CD4-positive, alpha-beta T cell (primary cell): ENCODE measurements at regions not wholly inside any gene's neighbourhood (a gene's known extent, or its start where the extent isn't known, plus 50 kb on each side); places are given as distances from the start of the nearest gene placed in this dataset.

Experiments
- ATAC-seq: fragments of 200-7000 bp; cut with Tn5 transposase; one replicate; pipeline ENCODE4 v1.10.0; 2022; ENCODE audit warnings: mild to moderate bottlenecking; ENCODE audit not compliant: poor library complexity
- CTCF ChIA-PET: fragments of 350-600 bp; sonication (Branson Sonifier 250); formaldehyde crosslinking; loops from one replicate; lab custom pipeline; 2021; ENCODE audit warnings: antibody characterized with exemption, inconsistent platforms; lab: Charles Lee
- POLR2A ChIA-PET: fragments of 350-600 bp; sonication (Branson Sonifier 250); formaldehyde crosslinking; loops from one replicate; lab custom pipeline; 2021; ENCODE audit warnings: antibody characterized with exemption, inconsistent platforms; lab: Charles Lee
- DNase-seq, 14 experiments: peaks; one replicate each; pipeline ENCODE4 v3.0.0-alpha.2; 2013 to 2020; ENCODE audit warnings: mixed read lengths in 2 of 14
- H3K27ac ChIP-seq, 2 donors: one replicate each; pipeline versions ENCODE4 v1.5.1 to v1.7.0; 2013; ENCODE audit warnings: low read length in 2 of 2, low read depth in 1 of 2, mild to moderate bottlenecking in 1 of 2
- H3K27me3 ChIP-seq, 2 experiments: 1 replicate in 1 of 2; 2 replicates in 1 of 2; pipeline versions ENCODE4 v1.6.1 to v1.7.0; 2013; ENCODE audit warnings: low read length in 2 of 2, control low read depth in 1 of 2, mild to moderate bottlenecking in 1 of 2, moderate library complexity in 1 of 2; ENCODE audit not compliant: insufficient read depth in 2 of 2, control insufficient read depth in 1 of 2
- H3K36me3 ChIP-seq: one replicate; pipeline ENCODE4 v1.6.1; 2013; ENCODE audit warnings: low read length, control low read depth; ENCODE audit not compliant: insufficient read depth
- H3K4me1 ChIP-seq: one replicate; pipeline ENCODE4 v1.6.1; 2013; ENCODE audit warnings: low read length, control low read depth; ENCODE audit not compliant: insufficient read depth
- H3K4me3 ChIP-seq: one replicate; pipeline ENCODE4 v1.5.1; 2013; ENCODE audit warnings: mild to moderate bottlenecking, low read length, moderate library complexity
- H3K9me3 ChIP-seq, 2 experiments: 1 replicate in 1 of 2; 2 replicates in 1 of 2; pipeline versions ENCODE4 v1.6.1 to v1.7.0; 2013; ENCODE audit warnings: low read length in 2 of 2, mild to moderate bottlenecking in 2 of 2, control low read depth in 1 of 2, moderate library complexity in 1 of 2; ENCODE audit not compliant: control insufficient read depth in 1 of 2, insufficient read depth in 1 of 2
- H3K27ac Mint-ChIP-seq: one replicate; pipeline ENCODE4 v1.8.0; 2020; ENCODE audit warnings: mixed read lengths
- H3K27me3 Mint-ChIP-seq: one replicate; pipeline ENCODE4 v1.8.0; 2021; ENCODE audit warnings: mixed read lengths
- H3K36me3 Mint-ChIP-seq: one replicate; pipeline ENCODE4 v1.8.0; 2021; ENCODE audit warnings: low read depth, mixed read lengths
- H3K4me1 Mint-ChIP-seq: one replicate; pipeline ENCODE4 v1.8.0; 2021; ENCODE audit warnings: low read depth, mixed read lengths
- H3K4me3 Mint-ChIP-seq: one replicate; pipeline ENCODE4 v1.8.0; 2020; ENCODE audit warnings: mild to moderate bottlenecking, mixed read lengths
- H3K9me3 Mint-ChIP-seq: one replicate; pipeline ENCODE4 v1.8.0; 2020; ENCODE audit warnings: mixed read lengths
- intact Hi-C, 2 experiments: fragments of 100-400 bp; cut with DNase I in 1 of 2; cut with micrococcal nuclease in 1 of 2; formaldehyde crosslinking; loops; one replicate each; pipeline versions ENCODE4 v1.15.1 to v1.9.0; 2023 to 2025; cut with DNase I, micrococcal nuclease
- TF ChIP-seq, protein P1 (sequence below): fragments of 200-600 bp; IDR thresholded peaks from one replicate; pipeline ENCODE4 v1.8.0; 2022; ENCODE audit warnings: antibody characterized with exemption, mild to moderate bottlenecking

DNA sequence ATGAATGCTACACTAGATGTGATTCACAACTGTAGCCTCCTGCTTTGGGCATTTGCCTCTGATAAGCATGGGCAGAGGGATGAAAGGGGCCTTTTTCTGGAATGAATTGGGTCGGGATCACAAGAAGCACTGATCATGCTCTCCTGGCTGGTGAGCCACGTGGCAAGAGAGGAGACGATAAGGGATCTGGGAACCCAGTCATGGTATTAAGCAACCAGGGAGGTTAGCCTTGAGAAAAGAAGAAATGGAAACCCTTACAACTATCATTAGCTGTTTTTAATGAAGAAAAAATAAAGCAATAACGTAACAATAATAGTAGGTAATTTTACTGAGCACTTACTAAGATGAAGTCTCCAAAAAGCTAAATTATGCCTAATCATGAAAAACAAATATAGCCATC lies 50.0 kb upstream of the RAI14 start:
- Mint-ChIP-seq H3K9me3 (no peaks in the 10 kb centered on the region), H3K36me3 (no peaks in the 10 kb centered on the region), H3K4me1 (no peaks in the 10 kb centered on the region), H3K4me3 (no peak overlapping the region), H3K27ac (no peak overlapping the region), H3K27me3 (peaks cover 8% of the 10 kb centered on the region)
- Histone ChIP-seq H3K27me3 (no peaks in the 10 kb centered on the region), H3K9me3 (no peaks in the 10 kb centered on the region), H3K4me3 (no peak overlapping the region), H3K4me1 (no peaks in the 10 kb centered on the region), H3K27ac (no peak overlapping the region), H3K36me3 (no peaks in the 10 kb centered on the region)
- TF ChIP-seq, protein P1, sequence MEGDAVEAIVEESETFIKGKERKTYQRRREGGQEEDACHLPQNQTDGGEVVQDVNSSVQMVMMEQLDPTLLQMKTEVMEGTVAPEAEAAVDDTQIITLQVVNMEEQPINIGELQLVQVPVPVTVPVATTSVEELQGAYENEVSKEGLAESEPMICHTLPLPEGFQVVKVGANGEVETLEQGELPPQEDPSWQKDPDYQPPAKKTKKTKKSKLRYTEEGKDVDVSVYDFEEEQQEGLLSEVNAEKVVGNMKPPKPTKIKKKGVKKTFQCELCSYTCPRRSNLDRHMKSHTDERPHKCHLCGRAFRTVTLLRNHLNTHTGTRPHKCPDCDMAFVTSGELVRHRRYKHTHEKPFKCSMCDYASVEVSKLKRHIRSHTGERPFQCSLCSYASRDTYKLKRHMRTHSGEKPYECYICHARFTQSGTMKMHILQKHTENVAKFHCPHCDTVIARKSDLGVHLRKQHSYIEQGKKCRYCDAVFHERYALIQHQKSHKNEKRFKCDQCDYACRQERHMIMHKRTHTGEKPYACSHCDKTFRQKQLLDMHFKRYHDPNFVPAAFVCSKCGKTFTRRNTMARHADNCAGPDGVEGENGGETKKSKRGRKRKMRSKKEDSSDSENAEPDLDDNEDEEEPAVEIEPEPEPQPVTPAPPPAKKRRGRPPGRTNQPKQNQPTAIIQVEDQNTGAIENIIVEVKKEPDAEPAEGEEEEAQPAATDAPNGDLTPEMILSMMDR: no peak
- no peak for DNase-seq
- no peak for ATAC-seq
- CTCF ChIA-PET: no interaction called here
- POLR2A ChIA-PET: no interaction called here
- intact Hi-C loops: no loop called here
